ENCODE measurements at regions not wholly inside any gene's neighbourhood (a gene's known extent, or its start where the extent isn't known, plus 50 kb on each side); places are given as distances from the start of the nearest gene placed in this dataset.

DNA sequence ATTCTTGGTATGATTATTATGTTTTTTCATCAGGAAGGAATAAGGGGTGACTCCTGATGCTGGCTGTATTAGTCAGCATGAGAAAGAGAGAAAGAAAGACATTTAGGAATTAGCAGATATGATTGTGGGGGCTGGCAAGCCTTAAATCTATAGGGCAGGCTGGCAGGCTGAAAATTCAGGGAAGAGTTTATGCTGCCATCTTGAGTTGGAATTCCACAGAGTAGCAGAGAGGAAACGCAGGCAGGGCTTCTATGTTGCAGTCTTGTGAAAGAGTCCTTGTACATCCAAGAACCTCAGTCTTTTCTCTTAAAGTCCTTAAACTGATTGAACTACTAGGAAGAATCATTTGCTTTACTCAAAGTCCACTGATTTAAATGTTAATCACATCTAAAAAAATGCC is 262.7 kb upstream of the SLC10A2 start:
- TF ChIP-seq, protein P1, sequence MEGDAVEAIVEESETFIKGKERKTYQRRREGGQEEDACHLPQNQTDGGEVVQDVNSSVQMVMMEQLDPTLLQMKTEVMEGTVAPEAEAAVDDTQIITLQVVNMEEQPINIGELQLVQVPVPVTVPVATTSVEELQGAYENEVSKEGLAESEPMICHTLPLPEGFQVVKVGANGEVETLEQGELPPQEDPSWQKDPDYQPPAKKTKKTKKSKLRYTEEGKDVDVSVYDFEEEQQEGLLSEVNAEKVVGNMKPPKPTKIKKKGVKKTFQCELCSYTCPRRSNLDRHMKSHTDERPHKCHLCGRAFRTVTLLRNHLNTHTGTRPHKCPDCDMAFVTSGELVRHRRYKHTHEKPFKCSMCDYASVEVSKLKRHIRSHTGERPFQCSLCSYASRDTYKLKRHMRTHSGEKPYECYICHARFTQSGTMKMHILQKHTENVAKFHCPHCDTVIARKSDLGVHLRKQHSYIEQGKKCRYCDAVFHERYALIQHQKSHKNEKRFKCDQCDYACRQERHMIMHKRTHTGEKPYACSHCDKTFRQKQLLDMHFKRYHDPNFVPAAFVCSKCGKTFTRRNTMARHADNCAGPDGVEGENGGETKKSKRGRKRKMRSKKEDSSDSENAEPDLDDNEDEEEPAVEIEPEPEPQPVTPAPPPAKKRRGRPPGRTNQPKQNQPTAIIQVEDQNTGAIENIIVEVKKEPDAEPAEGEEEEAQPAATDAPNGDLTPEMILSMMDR (IDR thresholded peaks at IDR 0.05): no peak
- TF ChIP-seq POLR2A (IDR thresholded peaks at IDR 0.05): no peak

All from right lobe of liver (tissue), 4 donors.